ENCODE measurements at regions not wholly inside any gene's neighbourhood (a gene's known extent, or its start where the extent isn't known, plus 50 kb on each side); places are given as distances from the start of the nearest gene placed in this dataset.

GRCh38 chr12:90490355-90490754 lies 464.6 kb downstream of the CCER1 start:
- Histone ChIP-seq H3K9me3 (ENCODE audit: control insufficient read depth in 4 of 4, insufficient read depth in 3 of 4, low read length in 3 of 4) (peaks cover 0 to 4% (median 2%) of the 10 kb centered on the region in 4 donors), H3K27me3 (ENCODE audit: control insufficient read depth in 3 of 3, insufficient read depth in 3 of 3, low read length in 2 of 3) (no peaks in the 10 kb centered on the region), H3K4me3 (no peak overlapping the region), H3K4me1 (ENCODE audit: control insufficient read depth in 5 of 5, insufficient read depth in 5 of 5, low read length in 5 of 5) (no peaks in the 10 kb centered on the region), H3K9ac (ENCODE audit: insufficient read depth in 1 of 2, low read length in 2 of 2) (no peak overlapping the region), H3K36me3 (ENCODE audit: control insufficient read depth in 4 of 4, insufficient read depth in 4 of 4, low read length in 4 of 4) (peaks cover 0 to 4% (median 0%) of the 10 kb centered on the region in 4 donors), H3K27ac (ENCODE audit: low read depth in 1 of 2, low read length in 1 of 2) (no peak overlapping the region)
- no peak for TF ChIP-seq CTCF (IDR thresholded peaks at IDR 0.05; ENCODE audit: control extremely low read depth, extremely low read depth)
- no peak for DNase-seq
- no peak for ATAC-seq (ENCODE audit: insufficient read depth, low FRiP score)

- ATAC-seq (ENCODE audit: insufficient read depth, low FRiP score) (no peak), DNase-seq (no peak)
- TF ChIP-seq CTCF (IDR thresholded peaks at IDR 0.05; ENCODE audit: control extremely low read depth, extremely low read depth) = no peak
- WGBS, 2 donors = 93 to 95% methylated on average over 3 of the region's 3 CpGs
- Histone ChIP-seq H3K27me3 (ENCODE audit: control insufficient read depth in 3 of 3, insufficient read depth in 3 of 3, low read length in 2 of 3) (no peaks in the 10 kb centered on the region), H3K4me1 (ENCODE audit: control insufficient read depth in 5 of 5, insufficient read depth in 5 of 5, low read length in 5 of 5) (peaks cover 0 to 3% (median 0%) of the 10 kb centered on the region in 5 donors), H3K4me3 (no peak overlapping the region), H3K36me3 (ENCODE audit: control insufficient read depth in 4 of 4, insufficient read depth in 4 of 4, low read length in 4 of 4) (peaks cover 0 to 4% (median 0%) of the 10 kb centered on the region in 4 donors), H3K9me3 (ENCODE audit: control insufficient read depth in 4 of 4, insufficient read depth in 3 of 4, low read length in 3 of 4) (peaks cover 0 to 4% (median 2%) of the 10 kb centered on the region in 4 donors), H3K27ac (ENCODE audit: low read depth in 1 of 2, low read length in 1 of 2) (no peak overlapping the region), H3K9ac (ENCODE audit: insufficient read depth in 1 of 2, low read length in 2 of 2) (no peak overlapping the region)
These were observed 465.8 kb downstream of the CCER1 start for GRCh38 chr12:90489141-90489540.

GRCh38 chr12:90485560-90485959 lies 469.4 kb downstream of the CCER1 start:
- DNase-seq (peak in 1 of 3 donors; percentile 3), ATAC-seq (ENCODE audit: insufficient read depth, low FRiP score) (no peak)
- no peak overlapping the region for H3K9ac ChIP-seq (ENCODE audit: insufficient read depth in 1 of 2, low read length in 2 of 2)
- H3K4me3 ChIP-seq = no peak overlapping the region
- no peaks in the 10 kb centered on the region for H3K27me3 ChIP-seq (ENCODE audit: control insufficient read depth in 3 of 3, insufficient read depth in 3 of 3, low read length in 2 of 3)
- no peak overlapping the region for H3K27ac ChIP-seq (ENCODE audit: low read depth in 1 of 2, low read length in 1 of 2)
- no peak for TF ChIP-seq CTCF (IDR thresholded peaks at IDR 0.05; ENCODE audit: control extremely low read depth, extremely low read depth)
- H3K4me1 ChIP-seq (ENCODE audit: control insufficient read depth in 5 of 5, insufficient read depth in 5 of 5, low read length in 5 of 5) = peaks cover 0 to 31% (median 5%) of the 10 kb centered on the region in 5 donors
- H3K9me3 ChIP-seq (ENCODE audit: control insufficient read depth in 4 of 4, insufficient read depth in 3 of 4, low read length in 3 of 4) = peaks cover 0 to 2% (median 0%) of the 10 kb centered on the region in 4 donors
- H3K36me3 ChIP-seq (ENCODE audit: control insufficient read depth in 4 of 4, insufficient read depth in 4 of 4, low read length in 4 of 4) = no peaks in the 10 kb centered on the region

GRCh38 chr12:90484094-90484493 lies 470.9 kb downstream of the CCER1 start:
- H3K27ac ChIP-seq (ENCODE audit: low read depth in 1 of 2, low read length in 1 of 2) = no peak overlapping the region
- 48 to 70% methylated on average over 2 of the region's 2 CpGs for WGBS, 2 donors
- no peaks in the 10 kb centered on the region for H3K9me3 ChIP-seq (ENCODE audit: control insufficient read depth in 4 of 4, insufficient read depth in 3 of 4, low read length in 3 of 4)
- H3K4me3 ChIP-seq = no peak overlapping the region
- no peak overlapping the region for H3K9ac ChIP-seq (ENCODE audit: insufficient read depth in 1 of 2, low read length in 2 of 2)
- peaks cover 0 to 31% (median 5%) of the 10 kb centered on the region in 5 donors for H3K4me1 ChIP-seq (ENCODE audit: control insufficient read depth in 5 of 5, insufficient read depth in 5 of 5, low read length in 5 of 5)
- H3K27me3 ChIP-seq (ENCODE audit: control insufficient read depth in 3 of 3, insufficient read depth in 3 of 3, low read length in 2 of 3) = no peaks in the 10 kb centered on the region
- TF ChIP-seq CTCF (IDR thresholded peaks at IDR 0.05; ENCODE audit: control extremely low read depth, extremely low read depth) = no peak
- DNase-seq (peak; percentile 77 to 90 (median 89)), ATAC-seq (ENCODE audit: insufficient read depth, low FRiP score) (no peak)
- no peaks in the 10 kb centered on the region for H3K36me3 ChIP-seq (ENCODE audit: control insufficient read depth in 4 of 4, insufficient read depth in 4 of 4, low read length in 4 of 4)

Measured in lung (tissue), 11 donors.